ENCODE measurements at regions not wholly inside any gene's neighbourhood (a gene's known extent, or its start where the extent isn't known, plus 50 kb on each side); places are given as distances from the start of the nearest gene placed in this dataset.

- no peak for DNase-seq (ENCODE audit: low spot score)
These were observed 309.9 kb upstream of the NOX3 start for GRCh38 chr6:155765275-155766194.

DNA sequence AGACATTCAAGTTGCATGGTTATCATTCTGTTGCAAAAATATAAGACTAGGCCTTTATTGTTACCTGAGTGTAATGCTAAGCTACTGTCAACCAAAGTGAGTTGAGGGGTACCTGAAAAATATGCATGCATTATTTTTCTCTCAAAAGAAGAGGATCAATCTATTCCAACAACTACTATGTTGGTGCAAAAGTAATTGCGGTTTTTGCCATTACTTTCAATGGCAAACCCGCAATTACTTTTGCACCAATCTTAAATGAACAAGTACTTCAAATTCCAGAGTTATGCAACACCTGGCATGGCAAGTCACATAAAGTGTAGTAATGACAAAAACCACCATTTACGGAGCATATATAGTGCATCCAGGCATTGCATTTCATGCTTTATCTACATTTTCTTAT lies 307.0 kb upstream of the NOX3 start:
- DNase-seq (ENCODE audit: low spot score), result no peak

DNA sequence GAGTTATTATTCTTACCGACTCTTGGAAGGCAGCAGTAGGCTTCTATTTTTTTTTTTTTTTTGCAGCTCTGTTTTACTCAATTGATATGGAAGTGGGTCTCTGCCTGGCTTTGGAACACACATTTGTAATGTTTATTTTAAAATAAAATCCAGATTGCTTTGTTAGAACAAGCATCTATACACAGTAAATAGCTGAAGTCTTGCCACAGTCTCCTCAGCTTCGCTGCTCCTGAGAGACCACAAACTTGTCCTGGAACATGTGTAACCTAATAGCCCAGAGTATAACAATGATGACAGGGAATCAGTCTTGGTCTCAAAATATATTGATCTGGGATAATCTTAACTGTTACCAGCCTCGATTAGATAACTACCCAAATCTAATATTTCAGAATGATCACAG lies 299.8 kb upstream of the NOX3 start:
- DNase-seq (ENCODE audit: low spot score), result no peak

DNA sequence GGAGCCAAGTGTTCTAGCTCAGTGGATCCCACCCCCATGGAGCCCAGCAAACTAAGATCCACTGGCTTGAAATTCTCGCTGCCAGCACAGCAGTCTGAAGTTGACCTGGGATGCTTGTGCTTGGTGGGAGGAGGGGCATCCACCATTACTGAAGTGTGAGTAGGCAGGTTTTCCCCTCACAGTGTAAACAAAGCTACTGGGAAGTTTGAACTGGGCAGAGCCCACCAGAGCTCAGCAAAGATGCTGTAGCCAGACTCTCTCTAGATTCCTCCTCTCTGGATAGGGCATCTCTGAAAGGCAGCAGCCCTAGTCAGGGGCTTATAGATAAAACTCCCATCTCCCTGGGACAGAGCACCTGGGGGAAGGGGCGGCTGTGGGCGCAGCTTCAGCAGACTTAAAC lies 293.1 kb upstream of the NOX3 start:
- DNase-seq (ENCODE audit: low spot score), result peak; percentile 48

DNA sequence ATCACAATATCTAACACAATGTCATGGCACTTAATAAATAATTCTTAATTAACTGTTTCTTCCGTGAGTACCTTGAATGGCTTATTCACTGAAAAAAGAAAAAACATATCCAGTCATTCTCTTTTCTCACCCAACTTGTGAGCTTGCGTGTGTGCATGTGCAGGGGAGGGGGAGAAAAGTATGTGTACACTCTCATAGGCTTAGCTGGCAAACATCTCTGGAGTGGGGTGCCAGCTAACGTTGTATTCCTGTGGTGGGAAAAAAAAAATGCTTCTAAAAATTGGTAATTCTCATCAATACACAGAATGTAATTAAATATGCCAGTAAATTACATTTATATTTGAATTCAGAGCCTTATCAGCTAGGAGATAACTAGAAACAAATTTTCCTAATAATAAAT lies 291.9 kb upstream of the NOX3 start:
- DNase-seq (ENCODE audit: low spot score), result no peak

GRCh38 chr6:155740781-155741399 lies 285.3 kb upstream of the NOX3 start:
- no peak for DNase-seq (ENCODE audit: low spot score)

- no peak for DNase-seq (ENCODE audit: low spot score)
These were observed 283.0 kb upstream of the NOX3 start for GRCh38 chr6:155738602-155739105.

DNA sequence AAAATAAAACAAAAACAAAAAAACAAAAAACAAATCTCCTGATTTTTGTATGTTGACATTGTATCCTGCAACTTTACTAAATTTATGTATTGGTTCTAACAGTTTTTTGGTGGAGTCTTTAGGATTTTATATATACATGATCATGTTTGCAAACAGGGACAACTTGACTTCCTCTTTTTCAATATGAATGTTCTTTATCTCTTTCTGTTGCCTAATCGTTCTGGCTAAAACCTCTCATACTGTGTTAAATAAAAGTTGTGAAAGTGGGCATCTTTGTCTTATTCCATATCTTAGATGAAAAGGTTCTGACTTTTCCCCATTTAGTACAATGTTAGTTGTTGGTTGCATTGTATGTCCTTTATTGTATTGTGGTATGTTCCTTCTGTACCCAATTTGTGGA lies 261.7 kb upstream of the NOX3 start:
- DNase-seq (ENCODE audit: low spot score), result no peak

DNA sequence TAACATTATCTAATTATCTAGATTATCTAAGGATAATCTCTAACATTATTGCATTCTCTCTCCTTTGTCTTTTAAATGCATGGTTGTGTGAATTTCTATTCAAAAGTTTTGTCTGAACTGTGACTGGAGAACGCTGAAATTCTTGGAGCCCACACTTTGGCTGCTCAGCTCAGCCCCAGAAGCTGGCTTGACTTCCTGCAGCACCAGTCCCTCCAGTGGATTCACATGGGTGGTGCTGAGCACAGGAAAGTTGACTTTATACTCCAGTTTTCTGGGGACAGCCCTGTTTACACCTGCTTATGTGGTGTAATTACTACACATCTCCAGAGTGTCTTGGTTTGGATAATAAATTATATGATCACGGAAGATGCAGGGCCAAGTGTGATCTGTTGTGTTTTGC lies 255.1 kb upstream of the NOX3 start:
- DNase-seq (ENCODE audit: low spot score), result no peak

DNA sequence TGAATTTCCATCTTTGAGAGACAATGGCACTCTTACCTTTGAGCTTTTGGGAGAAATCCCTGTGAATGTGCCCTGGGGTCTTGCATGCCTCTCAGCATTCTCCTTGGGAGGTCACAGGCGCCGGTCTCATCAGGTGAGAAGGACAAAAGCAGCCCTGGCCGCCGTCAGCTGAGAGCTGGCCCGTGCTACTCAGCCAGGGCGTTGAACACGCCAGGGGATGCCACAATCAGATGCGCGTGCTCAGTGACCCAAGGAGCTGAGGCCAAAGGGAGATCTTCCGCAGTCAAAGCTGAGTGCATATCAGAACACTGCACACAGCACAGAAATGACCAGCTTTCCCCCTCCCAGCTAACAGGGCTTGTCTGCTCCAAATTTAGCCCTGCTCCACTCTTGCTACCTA lies 253.6 kb upstream of the NOX3 start:
- DNase-seq (ENCODE audit: low spot score), result no peak

DNA sequence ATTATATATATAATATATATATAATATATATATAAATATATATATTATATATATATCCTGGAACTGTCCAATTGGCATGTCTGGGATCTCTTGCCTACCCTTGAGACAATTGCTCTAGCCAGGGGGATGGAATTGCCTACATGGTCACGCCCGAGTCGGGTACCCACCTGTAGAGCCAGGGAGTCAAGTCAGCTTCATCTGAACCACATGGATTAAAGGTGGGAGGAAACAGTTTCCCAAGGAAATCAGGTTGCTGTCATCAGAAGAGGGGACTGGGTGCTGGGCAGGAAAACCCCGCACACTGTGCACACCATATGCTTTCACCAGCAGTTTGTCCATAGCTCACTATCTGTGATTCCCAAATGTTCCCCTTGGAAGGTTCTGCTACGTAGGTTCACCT lies 252.5 kb upstream of the NOX3 start:
- DNase-seq (ENCODE audit: low spot score), result no peak

DNA sequence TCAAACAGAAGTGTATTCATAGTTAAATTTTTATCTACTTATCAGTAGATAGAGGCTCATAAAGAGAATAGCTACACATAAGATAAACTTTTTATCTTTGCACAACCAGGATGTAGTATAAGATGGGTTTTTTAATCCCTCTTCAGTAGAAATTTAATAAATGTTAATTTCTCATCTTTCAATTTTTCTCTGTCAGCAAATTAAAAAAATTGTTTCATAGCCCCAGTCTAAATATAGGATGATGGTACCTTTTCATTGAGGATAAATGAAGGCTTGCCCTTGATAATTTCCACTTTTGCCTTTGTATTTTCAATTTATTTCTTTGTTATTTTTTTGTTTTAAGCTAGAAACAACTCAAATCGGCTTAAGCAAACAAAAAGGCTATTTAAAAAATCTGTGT lies 251.2 kb upstream of the NOX3 start:
- DNase-seq (ENCODE audit: low spot score), result no peak

DNA sequence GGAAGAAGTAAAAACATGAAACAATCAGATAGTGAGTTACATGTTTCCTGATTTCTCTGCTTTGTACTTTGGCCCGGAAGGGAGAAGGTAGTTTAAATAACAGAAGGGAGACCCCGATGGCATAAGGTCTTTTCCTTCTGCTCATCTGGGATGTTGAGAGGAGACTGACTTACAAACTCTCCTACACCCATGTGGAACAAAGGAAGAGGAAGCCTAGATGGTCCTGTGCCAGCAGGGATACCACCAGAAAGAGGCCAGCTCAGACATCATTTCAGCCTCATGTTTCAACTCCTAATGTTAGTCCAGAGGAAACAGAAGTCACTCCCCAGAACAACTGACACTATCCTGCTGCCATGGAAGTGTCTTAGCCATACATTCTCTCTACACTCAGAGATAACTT lies 250.7 kb upstream of the NOX3 start:
- no peak for DNase-seq (ENCODE audit: low spot score)

DNA sequence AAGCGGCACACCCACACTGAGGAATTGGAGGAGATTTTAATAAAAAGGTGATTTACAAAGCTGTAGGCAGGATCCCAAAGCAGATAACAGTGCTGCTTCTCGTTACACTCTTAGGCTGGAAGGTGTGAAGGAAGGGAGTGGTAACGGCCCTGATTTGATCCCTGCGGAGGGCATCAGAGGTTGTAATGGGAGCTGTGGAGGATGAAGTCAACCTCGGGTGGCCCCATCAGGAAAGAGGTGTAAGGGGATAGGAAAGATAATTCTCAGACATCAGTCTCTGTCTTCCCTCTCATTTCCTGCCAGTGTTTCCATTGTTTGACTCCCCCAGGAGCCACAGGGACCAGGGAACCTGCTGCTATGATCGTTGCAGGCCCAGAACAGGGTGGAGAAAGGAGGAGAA lies 245.7 kb upstream of the NOX3 start:
- DNase-seq (ENCODE audit: low spot score), result no peak

DNA sequence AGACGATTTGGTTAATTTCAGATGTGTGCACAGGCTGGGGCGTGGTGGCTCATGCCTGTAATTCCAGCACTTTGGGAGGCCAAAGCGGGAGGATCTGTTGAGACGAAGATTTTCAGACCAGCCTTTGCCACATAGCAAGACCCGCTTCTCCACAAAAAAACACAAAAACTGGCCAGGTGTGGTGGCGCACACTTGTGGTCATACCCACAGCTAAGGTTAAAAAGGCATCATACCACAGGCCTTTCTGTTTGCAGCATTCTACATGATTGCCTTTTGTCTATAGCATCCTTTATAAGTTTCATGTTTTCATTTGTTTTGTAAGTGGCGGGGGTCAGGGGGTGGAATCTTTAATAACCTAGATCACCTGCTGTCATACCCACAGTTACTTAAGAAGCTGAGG lies 239.9 kb upstream of the NOX3 start:
- no peak for DNase-seq (ENCODE audit: low spot score)

DNA sequence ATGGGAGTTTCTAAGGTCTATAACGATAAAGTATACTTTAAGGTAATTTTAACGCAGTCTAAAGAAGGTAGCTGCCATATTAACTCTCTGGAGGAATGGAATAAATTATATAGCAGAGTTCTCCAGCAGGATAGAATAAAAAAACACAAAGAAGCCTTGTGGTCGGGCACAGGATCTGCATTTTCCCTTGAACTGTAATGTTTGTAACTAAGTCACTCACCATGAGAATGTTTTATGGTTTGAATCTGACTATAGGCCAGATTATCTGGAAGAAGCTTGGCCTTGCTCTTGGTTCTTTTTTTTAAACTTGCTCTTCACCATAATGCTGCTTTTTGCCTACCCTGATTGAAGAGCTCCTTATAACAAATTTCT lies 238.8 kb upstream of the NOX3 start:
- no peak for DNase-seq (ENCODE audit: low spot score)

- DNase-seq (ENCODE audit: low spot score), result no peak
These were observed 238.2 kb upstream of the NOX3 start for GRCh38 chr6:155693573-155694418.

GRCh38 chr6:155690820-155691219 lies 235.2 kb upstream of the NOX3 start:
- no peak for DNase-seq (ENCODE audit: low spot score)

DNA sequence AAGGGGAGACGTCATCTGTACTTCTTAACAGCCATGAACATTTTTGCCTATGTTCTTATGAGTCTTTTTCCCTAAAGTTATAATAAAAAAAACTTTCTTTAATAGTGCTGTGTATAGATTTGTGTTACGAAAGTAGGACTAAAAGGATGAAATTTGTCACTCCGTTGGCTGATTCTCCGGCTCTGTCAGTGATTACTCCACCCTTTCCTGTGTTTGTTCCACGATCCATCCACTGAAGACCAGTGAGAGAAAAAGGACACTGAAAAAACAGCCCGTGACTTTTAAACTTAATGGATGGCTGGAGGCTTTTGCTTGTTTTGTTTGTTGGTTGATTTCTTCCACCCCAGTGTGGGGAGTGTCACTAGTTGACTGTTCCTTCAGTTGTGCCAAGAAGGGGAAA lies 232.0 kb upstream of the NOX3 start:
- DNase-seq (ENCODE audit: low spot score), result no peak

- DNase-seq (ENCODE audit: low spot score), result no peak
These were observed 229.0 kb upstream of the NOX3 start for GRCh38 chr6:155684416-155685196.

GRCh38 chr6:155678361-155678760 lies 222.7 kb upstream of the NOX3 start:
- DNase-seq (ENCODE audit: low spot score), result no peak

GRCh38 chr6:155676346-155676745 lies 220.7 kb upstream of the NOX3 start:
- DNase-seq (ENCODE audit: low spot score), result no peak
